Large intestine (tissue), 3 donors: ENCODE measurements at regions not wholly inside any gene's neighbourhood (a gene's known extent, or its start where the extent isn't known, plus 50 kb on each side); places are given as distances from the start of the nearest gene placed in this dataset.

Experiments used
- DNase-seq, 2 donors: peaks; one replicate each; pipeline versions ENCODE4 v3.0.0 to v3.0.0-alpha.2; 2013
- H3K27ac ChIP-seq: one replicate; pipeline ENCODE4 v1.5.1; 2013; ENCODE audit warnings: low read length
- H3K27me3 ChIP-seq: 2 replicates; pipeline ENCODE4 v1.6.1; 2013; ENCODE audit warnings: low read length; ENCODE audit not compliant: control insufficient read depth, insufficient read depth
- H3K36me3 ChIP-seq: 2 replicates; pipeline ENCODE4 v1.6.1; 2013; ENCODE audit warnings: low read length; ENCODE audit not compliant: control insufficient read depth, insufficient read depth
- H3K4me1 ChIP-seq: one replicate; pipeline ENCODE4 v1.6.1; 2013; ENCODE audit warnings: low read length; ENCODE audit not compliant: control insufficient read depth, insufficient read depth
- H3K4me3 ChIP-seq: one replicate; pipeline ENCODE4 v1.5.1; 2013; ENCODE audit warnings: low read length
- H3K9me3 ChIP-seq: one replicate; pipeline ENCODE4 v1.6.1; 2013; ENCODE audit warnings: mild to moderate bottlenecking, low read depth, low read length, moderate library complexity; ENCODE audit not compliant: control insufficient read depth
- WGBS: methylation state at CpG from one replicate; pipeline ENCODE4 v1.1.5; 2013; ENCODE audit warnings: low lambda C conversion rate; ENCODE audit not compliant: insufficient coverage; 5-methylcytosine and 5-hydroxymethylcytosine counted together

GRCh38 chr1:58983633-58984245 lies 199.9 kb upstream of the JUN start:
- no CpG with 5 or more reads among the region's 2 CpGs for WGBS
- Histone ChIP-seq H3K4me1 (peaks cover 16% of the 10 kb centered on the region), H3K9me3 (no peaks in the 10 kb centered on the region), H3K27ac (peak overlapping the region; percentile 39), H3K4me3 (no peak overlapping the region), H3K36me3 (no peaks in the 10 kb centered on the region), H3K27me3 (no peaks in the 10 kb centered on the region)
- DNase-seq = peak in 1 of 2 donors; percentile 49

DNA sequence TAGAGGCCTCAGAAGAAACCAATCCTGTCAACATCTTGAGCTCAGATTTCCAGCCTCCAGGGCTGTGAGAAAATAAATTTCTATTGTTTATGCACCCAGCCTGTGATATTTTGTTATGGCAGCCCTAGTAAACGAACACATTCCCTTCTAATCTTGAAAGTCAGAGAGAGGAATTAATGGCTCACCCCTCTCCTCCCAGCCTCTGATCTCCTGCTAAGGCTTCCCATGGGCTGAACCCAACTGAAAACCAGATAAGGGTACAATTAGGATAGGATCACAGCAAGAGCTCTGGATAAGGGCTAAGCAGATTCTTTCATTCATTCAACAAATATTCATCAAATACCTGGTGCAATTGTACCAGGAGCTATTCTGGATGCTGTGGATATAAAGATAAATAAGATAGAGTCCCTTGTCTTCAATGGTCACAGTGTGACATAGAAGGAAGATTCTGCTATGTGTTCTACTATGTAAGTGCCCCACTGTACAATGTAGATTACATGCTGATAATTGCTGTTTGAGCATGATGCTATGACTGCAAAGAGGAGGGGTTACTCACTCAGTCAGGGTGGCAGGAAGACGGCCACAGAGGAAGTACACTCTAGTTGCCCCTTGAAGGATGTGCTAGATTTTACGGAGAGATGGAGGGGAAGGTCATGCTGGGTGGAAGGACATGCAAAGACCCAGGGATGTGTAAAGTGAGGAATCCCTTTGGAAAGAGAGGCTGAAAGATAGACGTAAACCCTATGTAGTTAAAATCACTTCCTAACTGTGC lies 203.3 kb upstream of the JUN start:
- no peaks in the 10 kb centered on the region for H3K36me3 ChIP-seq
- H3K27me3 ChIP-seq = no peaks in the 10 kb centered on the region
- no peak for DNase-seq
- H3K4me3 ChIP-seq = no peak overlapping the region
- peaks cover 16% of the 10 kb centered on the region for H3K4me1 ChIP-seq
- 60% methylated on average over 2 of the region's 4 CpGs for WGBS
- H3K27ac ChIP-seq = no peak overlapping the region
- no peaks in the 10 kb centered on the region for H3K9me3 ChIP-seq

GRCh38 chr1:58988752-58989151 lies 204.9 kb upstream of the JUN start:
- no peak for DNase-seq
- no peak overlapping the region for H3K4me3 ChIP-seq
- no peaks in the 10 kb centered on the region for H3K9me3 ChIP-seq
- no peak overlapping the region for H3K27ac ChIP-seq
- no peaks in the 10 kb centered on the region for H3K36me3 ChIP-seq
- H3K27me3 ChIP-seq = no peaks in the 10 kb centered on the region
- H3K4me1 ChIP-seq = peaks cover 4% of the 10 kb centered on the region

GRCh38 chr1:58989845-58990244 lies 206.0 kb upstream of the JUN start:
- DNase-seq = no peak
- no peak overlapping the region for H3K4me3 ChIP-seq
- WGBS = no CpG with 5 or more reads among the region's 2 CpGs
- no peaks in the 10 kb centered on the region for H3K27me3 ChIP-seq
- no peaks in the 10 kb centered on the region for H3K36me3 ChIP-seq
- peaks cover 3% of the 10 kb centered on the region for H3K4me1 ChIP-seq
- H3K27ac ChIP-seq = no peak overlapping the region
- H3K9me3 ChIP-seq = no peaks in the 10 kb centered on the region

- DNase-seq = no peak
- Histone ChIP-seq H3K9me3 (no peaks in the 10 kb centered on the region), H3K4me1 (peaks cover 3% of the 10 kb centered on the region), H3K27me3 (no peaks in the 10 kb centered on the region), H3K27ac (no peak overlapping the region), H3K4me3 (no peak overlapping the region), H3K36me3 (no peaks in the 10 kb centered on the region)
- WGBS = no CpG with 5 or more reads among the region's 1 CpG
Measured at GRCh38 chr1:58991305-58991704, 207.5 kb upstream of the JUN start.

- DNase-seq = no peak
- Histone ChIP-seq H3K4me1 (no peaks in the 10 kb centered on the region), H3K27ac (no peak overlapping the region), H3K4me3 (no peak overlapping the region), H3K27me3 (no peaks in the 10 kb centered on the region), H3K9me3 (no peaks in the 10 kb centered on the region), H3K36me3 (no peaks in the 10 kb centered on the region)
- WGBS = no CpG with 5 or more reads among the region's 2 CpGs
Measured at GRCh38 chr1:58992643-58993042, 208.8 kb upstream of the JUN start.

DNA sequence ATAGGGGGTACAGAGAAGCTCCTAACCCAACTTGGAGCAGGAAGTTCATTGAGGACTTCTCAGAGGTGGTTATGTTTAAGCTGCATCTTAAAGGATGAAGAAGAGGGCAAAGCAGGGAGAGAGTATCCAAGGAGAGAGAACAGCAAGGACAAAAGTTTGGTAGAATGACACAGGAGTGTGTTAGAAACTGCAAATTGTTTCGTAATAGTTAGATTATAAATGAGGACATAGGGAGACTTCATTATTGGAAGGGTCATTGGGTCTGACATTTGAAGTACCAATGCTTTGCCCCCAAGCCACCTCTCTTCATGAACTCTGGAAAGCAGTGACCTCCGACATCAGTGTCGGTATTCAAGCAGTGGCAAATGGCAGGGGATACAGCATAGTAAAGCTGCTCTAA lies 209.6 kb upstream of the JUN start:
- no CpG with 5 or more reads among the region's 3 CpGs for WGBS
- H3K9me3 ChIP-seq = no peaks in the 10 kb centered on the region
- DNase-seq = no peak
- no peak overlapping the region for H3K27ac ChIP-seq
- no peaks in the 10 kb centered on the region for H3K36me3 ChIP-seq
- no peaks in the 10 kb centered on the region for H3K4me1 ChIP-seq
- no peak overlapping the region for H3K4me3 ChIP-seq
- H3K27me3 ChIP-seq = no peaks in the 10 kb centered on the region

- no peaks in the 10 kb centered on the region for H3K27me3 ChIP-seq
- DNase-seq = no peak
- no peak overlapping the region for H3K27ac ChIP-seq
- WGBS = 80% methylated on average over 1 of the region's 2 CpGs
- H3K4me3 ChIP-seq = no peak overlapping the region
- H3K9me3 ChIP-seq = no peaks in the 10 kb centered on the region
- H3K36me3 ChIP-seq = no peaks in the 10 kb centered on the region
- no peaks in the 10 kb centered on the region for H3K4me1 ChIP-seq
Measured at GRCh38 chr1:58994664-58995063, 210.8 kb upstream of the JUN start.

DNA sequence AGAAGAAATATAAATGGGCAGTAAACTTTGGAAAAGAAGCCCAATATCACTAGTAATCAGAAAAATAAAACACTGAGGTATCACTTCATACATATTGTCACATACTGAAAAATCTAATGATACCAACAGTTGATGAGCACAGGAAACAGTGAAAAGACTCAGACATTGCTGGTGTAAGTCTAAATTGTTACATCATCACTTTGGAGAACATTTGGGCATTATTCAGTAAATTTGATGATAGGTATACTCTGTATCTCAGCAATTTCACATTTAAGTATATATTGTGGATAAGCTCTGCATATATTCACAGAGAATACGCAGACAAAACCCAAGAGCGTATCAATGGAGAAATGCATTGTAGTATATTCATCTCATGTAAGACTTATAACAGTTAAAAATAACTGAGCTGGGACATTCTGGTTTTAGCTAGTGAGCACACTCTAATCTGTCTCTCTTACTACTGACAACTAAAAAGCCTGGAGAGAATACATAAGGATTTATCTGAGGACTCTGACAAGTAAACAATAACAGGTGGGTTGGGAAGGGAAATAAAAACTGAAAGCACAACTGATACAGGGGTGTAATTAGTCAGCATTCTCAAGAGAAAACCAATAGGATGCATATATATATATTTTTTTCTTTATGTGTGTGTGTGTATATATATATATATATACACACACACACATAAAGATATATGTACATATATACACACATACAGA lies 212.7 kb upstream of the JUN start:
- no peaks in the 10 kb centered on the region for H3K4me1 ChIP-seq
- H3K36me3 ChIP-seq = no peaks in the 10 kb centered on the region
- H3K9me3 ChIP-seq = peaks cover 3% of the 10 kb centered on the region
- no peaks in the 10 kb centered on the region for H3K27me3 ChIP-seq
- no peak overlapping the region for H3K27ac ChIP-seq
- H3K4me3 ChIP-seq = no peak overlapping the region
- no peak for DNase-seq
- WGBS = no CpG with 5 or more reads among the region's 2 CpGs

- Histone ChIP-seq H3K4me3 (no peak overlapping the region), H3K4me1 (no peaks in the 10 kb centered on the region), H3K36me3 (no peaks in the 10 kb centered on the region), H3K9me3 (peaks cover 3% of the 10 kb centered on the region), H3K27ac (no peak overlapping the region), H3K27me3 (no peaks in the 10 kb centered on the region)
- no peak for DNase-seq
- no CpG with 5 or more reads among the region's 1 CpG for WGBS
Measured at GRCh38 chr1:58997060-58997411, 213.2 kb upstream of the JUN start.
